A673 (cell line): ENCODE measurements at regions not wholly inside any gene's neighbourhood (a gene's known extent, or its start where the extent isn't known, plus 50 kb on each side); places are given as distances from the start of the nearest gene placed in this dataset.

Experiments used
- BruUV-seq: library from RNA; stranded (reverse); fragments of 400-500 nt; replicated peaks from 2 replicates; lab custom pipeline; 2021; lab: Mats Ljungman, UMichigan
- CTCF ChIA-PET: fragments of 300-600 bp; sonication (Branson Sonifier 250); formaldehyde crosslinking; loops from one replicate; lab custom pipeline; 2022; ENCODE audit warnings: antibody characterized with exemption; lab: Charles Lee
- POLR2A ChIA-PET: fragments of 300-600 bp; sonication (Branson Sonifier 250); formaldehyde crosslinking; loops from one replicate; lab custom pipeline; 2022; ENCODE audit warnings: antibody characterized with exemption; ENCODE audit not compliant: low non-redundant PET; lab: Charles Lee
- DNase-seq: peaks from one replicate; pipeline ENCODE4 v3.0.0-alpha.2; 2015; ENCODE audit warnings: low spot score
- H3K27ac ChIP-seq: fragments of 200-600 bp; sonication (generic); 2 replicates; pipeline ENCODE4 v1.5.1; 2016; ENCODE audit warnings: mixed run types, low read depth, mild to moderate bottlenecking, mixed read lengths, antibody characterized with exemption, low read length; ENCODE audit not compliant: poor library complexity, severe bottlenecking
- H3K27me3 ChIP-seq: fragments of 200-600 bp; sonication (generic); replicated peaks from 2 replicates; pipeline ENCODE4 v1.6.1; 2017; ENCODE audit warnings: mixed run types, low read depth, mild to moderate bottlenecking, mixed read lengths, antibody characterized with exemption, low read length; ENCODE audit not compliant: insufficient read depth, poor library complexity
- H3K36me3 ChIP-seq: fragments of 200-600 bp; sonication (generic); 2 replicates; pipeline ENCODE4 v1.6.1; 2016; ENCODE audit warnings: mixed run types, mild to moderate bottlenecking, mixed read lengths, antibody characterized with exemption, low read length; ENCODE audit not compliant: insufficient read depth, poor library complexity, severe bottlenecking
- H3K4me1 ChIP-seq: fragments of 200-600 bp; sonication (generic); 2 replicates; pipeline ENCODE4 v1.6.1; 2017; ENCODE audit warnings: mixed run types, mild to moderate bottlenecking, mixed read lengths, antibody characterized with exemption, low read length; ENCODE audit not compliant: insufficient read depth, poor library complexity, severe bottlenecking
- H3K4me3 ChIP-seq: fragments of 200-600 bp; sonication (generic); 2 replicates; pipeline ENCODE4 v1.5.1; 2016; ENCODE audit warnings: low read depth, mixed run types, mild to moderate bottlenecking, mixed read lengths, low read length; ENCODE audit not compliant: poor library complexity, severe bottlenecking
- H3K9me3 ChIP-seq: fragments of 200-600 bp; sonication (generic); 2 replicates; pipeline ENCODE4 v1.6.1; 2016; ENCODE audit warnings: mixed run types, low read depth, mild to moderate bottlenecking, mixed read lengths, antibody characterized with exemption, low read length; ENCODE audit not compliant: poor library complexity, severe bottlenecking
- CTCF ChIP-seq: fragments of 300-800, 200-600 bp; sonication (generic); conservative IDR thresholded peaks from 2 replicates; pipeline ENCODE4 v1.5.1; 2017; ENCODE audit warnings: low read depth, mild to moderate bottlenecking, antibody characterized with exemption, low read length, moderate library complexity, mixed read lengths
- EZH2 ChIP-seq: fragments of 200-600 bp; sonication (generic); IDR thresholded peaks from 2 replicates; pipeline ENCODE4 v1.6.1; 2017; ENCODE audit warnings: borderline replicate concordance, low read depth, mild to moderate bottlenecking, mixed read lengths, antibody characterized with exemption, low read length; ENCODE audit not compliant: poor library complexity, severe bottlenecking
- intact Hi-C: fragments of 100-400 bp; cut with micrococcal nuclease; formaldehyde crosslinking; loops from one replicate; pipeline ENCODE4 v1.10.0; 2022; ENCODE audit not compliant: unreplicated experiment

GRCh38 chr2:14188446-14188845 lies 444.1 kb upstream of the LRATD1 start:
- Histone ChIP-seq H3K27me3 (peaks cover 9% of the 10 kb centered on the region), H3K4me3 (no peak overlapping the region), H3K36me3 (no peaks in the 10 kb centered on the region), H3K4me1 (no peaks in the 10 kb centered on the region), H3K9me3 (no peaks in the 10 kb centered on the region), H3K27ac (no peak overlapping the region)
- no peak for DNase-seq
- no TSS peak for BruUV-seq
- intact Hi-C loops, result no loop called here
- CTCF ChIA-PET, result no interaction called here
- POLR2A ChIA-PET, result no interaction called here
- TF ChIP-seq EZH2, result no peak
- no peak for TF ChIP-seq CTCF

- Histone ChIP-seq H3K4me1 (no peaks in the 10 kb centered on the region), H3K36me3 (no peaks in the 10 kb centered on the region), H3K27ac (no peak overlapping the region), H3K27me3 (peaks cover 23% of the 10 kb centered on the region), H3K9me3 (no peaks in the 10 kb centered on the region), H3K4me3 (no peak overlapping the region)
- intact Hi-C loops, result no loop called here
- ChIA-PET CTCF (no interaction called here), POLR2A (interaction anchor here (0.6 kb wide), 1 partner anchor 96 kb away, joined by 4 read pairs; no protein-coding TSS in a partner anchor)
- no peak for TF ChIP-seq EZH2
- no peak for TF ChIP-seq CTCF
- BruUV-seq, result no TSS peak
- DNase-seq, result no peak
These were observed 442.6 kb upstream of the LRATD1 start for GRCh38 chr2:14189929-14190328.

- CTCF ChIA-PET, result no interaction called here
- POLR2A ChIA-PET, result no interaction called here
- H3K9me3 ChIP-seq, result no peaks in the 10 kb centered on the region
- no peaks in the 10 kb centered on the region for H3K36me3 ChIP-seq
- intact Hi-C loops, result no loop called here
- TF ChIP-seq EZH2, result no peak
- TF ChIP-seq CTCF, result no peak
- no peak overlapping the region for H3K4me3 ChIP-seq
- no peaks in the 10 kb centered on the region for H3K4me1 ChIP-seq
- H3K27me3 ChIP-seq, result peaks cover 28% of the 10 kb centered on the region
- no peak for DNase-seq
- H3K27ac ChIP-seq, result no peak overlapping the region
- no TSS peak for BruUV-seq
These were observed 438.3 kb upstream of the LRATD1 start for GRCh38 chr2:14194233-14194632.
